HG03196 (cell line): ENCODE measurements at regions not wholly inside any gene's neighbourhood (a gene's known extent, or its start where the extent isn't known, plus 50 kb on each side); places are given as distances from the start of the nearest gene placed in this dataset.
"Not testable (repeated sequence)": the region's sequence is repeated elsewhere in the genome, so short reads cannot be mapped to it uniquely, and the experiment has no call there.

ENCODE experiments used
- ATAC-seq: cut with Tn5 transposase; IDR thresholded peaks from one replicate; pipeline ENCODE4 v1.9.1; 2021; ENCODE audit not compliant: unreplicated experiment

DNA sequence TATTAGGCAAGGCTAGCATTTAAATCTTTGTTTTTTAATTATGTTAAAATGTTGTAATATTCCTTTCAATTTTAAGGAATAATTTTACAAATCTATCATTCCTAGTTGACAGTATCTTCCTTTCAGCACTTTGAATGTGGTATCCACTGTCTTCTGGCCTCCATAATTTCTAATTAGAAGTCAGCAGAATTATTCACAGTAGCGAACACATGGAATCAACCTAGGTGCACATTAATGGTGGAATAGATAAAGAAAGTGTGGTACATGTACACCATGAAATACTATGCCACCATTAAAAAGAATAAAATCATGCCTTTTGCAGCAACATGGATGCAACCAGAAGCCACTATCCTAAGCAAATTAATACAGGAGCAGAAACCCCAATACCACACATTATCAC is 1887.8 kb downstream of the PCDH7 start:
- no peak for ATAC-seq

GRCh38 chr4:32624943-32625603 is 1904.9 kb downstream of the PCDH7 start:
- ATAC-seq = no peak

DNA sequence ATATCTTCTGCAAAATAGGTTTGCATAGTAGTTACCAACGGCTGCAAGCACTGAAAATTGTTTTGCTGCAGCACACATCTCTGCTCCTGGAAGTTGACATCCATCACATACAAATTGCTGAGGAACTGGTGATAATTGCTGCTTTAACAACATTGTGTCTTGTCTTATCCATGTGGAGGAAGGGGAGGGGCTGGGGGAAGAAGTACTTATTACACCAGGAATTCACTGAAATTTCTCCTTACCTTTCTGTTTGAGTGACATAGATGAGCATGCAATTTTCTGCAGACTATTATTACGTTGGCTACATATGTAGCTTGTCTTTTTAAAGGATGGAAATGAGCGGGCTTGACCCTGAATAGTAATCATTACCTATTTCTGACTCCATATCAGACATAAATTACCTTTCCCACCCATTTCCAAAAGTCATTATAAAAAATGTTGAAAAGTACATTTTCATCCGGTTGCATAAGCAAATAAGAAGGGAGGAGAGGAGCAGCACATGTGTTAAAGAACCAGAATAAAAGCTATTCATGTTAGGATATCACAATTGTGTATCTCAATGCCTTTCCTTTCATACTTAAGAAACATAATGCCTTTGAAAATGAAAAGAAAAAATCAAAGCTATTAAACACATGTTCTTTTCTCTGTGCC is 1905.6 kb downstream of the PCDH7 start:
- ATAC-seq = no peak

DNA sequence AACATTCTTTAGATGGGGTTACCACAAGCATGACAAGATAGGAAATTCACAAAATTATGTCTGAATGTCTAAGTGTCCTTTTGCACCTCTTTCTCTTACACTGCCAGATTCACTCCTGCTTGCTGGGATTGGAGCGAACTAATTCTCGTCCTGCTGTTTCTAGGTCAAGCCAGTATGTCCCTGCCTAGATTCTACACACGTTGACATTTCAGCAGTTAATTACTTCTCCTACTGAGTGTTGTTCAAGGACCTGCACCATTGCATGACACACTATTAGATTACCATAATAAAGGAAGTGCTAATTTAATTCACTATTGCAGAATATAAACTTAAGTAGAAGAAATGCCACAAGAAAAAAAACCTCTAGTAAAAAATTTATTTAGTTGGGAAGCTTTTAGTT is 1911.7 kb downstream of the PCDH7 start:
- no peak for ATAC-seq

- ATAC-seq = no peak
Observed at GRCh38 chr4:32633421-32633820, 1913.3 kb downstream of the PCDH7 start.

- ATAC-seq = no peak
Observed at GRCh38 chr4:32645653-32646052, 1925.5 kb downstream of the PCDH7 start.

DNA sequence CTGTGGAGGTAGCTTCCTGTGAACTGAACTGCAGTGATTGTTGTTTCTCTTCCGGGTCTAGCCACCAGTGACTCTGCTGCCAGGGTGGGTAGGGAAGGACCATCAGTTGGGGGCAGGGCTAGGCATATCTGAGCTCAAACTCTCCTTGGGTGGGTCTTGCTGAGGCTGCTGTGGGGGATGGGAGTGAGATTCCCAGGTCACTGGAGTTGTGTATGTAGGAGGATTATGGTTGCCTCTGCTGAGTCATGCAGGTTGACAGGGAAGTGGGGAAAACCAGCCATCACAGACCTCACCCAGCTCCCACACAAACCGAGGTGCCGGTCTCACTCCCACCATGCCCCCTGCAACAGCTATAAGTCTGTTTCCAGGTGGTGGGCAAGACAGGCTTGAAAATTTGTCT is 1937.8 kb downstream of the PCDH7 start:
- ATAC-seq = no peak

DNA sequence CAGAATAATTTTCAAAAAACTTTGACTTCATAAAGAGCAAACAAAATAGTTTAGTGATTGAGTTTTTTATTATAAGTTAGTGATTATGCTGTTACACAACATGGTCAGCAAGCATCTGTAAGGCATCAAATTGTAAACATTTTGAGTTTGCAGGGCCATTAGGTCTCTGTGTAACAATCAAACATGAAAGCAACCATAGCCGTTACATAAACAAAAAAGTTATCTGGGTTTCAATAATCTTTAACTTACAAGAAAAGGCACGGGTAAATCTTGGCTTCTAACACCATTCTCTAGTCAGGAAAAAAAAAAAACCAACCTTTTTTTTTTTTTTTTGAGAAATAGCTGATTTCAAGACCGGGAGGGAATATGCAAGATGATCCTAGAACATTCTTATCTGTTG is 1941.1 kb downstream of the PCDH7 start:
- ATAC-seq = no peak

DNA sequence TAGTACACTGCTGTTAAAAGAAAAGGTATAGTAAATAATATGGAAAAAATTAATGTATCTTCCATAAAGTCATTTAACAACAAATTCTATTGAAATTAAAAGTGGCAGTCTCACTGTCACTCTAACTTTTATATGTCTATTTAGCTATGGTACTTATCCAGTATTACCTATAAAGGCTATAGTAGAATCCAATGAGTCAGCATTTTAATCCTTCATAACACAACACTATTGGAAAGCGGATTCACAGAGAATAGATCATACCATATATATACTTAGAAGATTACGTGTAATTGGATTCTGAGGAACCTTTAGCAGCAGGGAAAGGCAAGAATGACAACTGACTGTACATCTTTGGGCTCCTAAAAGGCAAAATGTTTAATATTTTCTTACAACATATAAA is 1942.6 kb downstream of the PCDH7 start:
- no peak for ATAC-seq

- ATAC-seq = no peak
Observed at GRCh38 chr4:32672359-32672758, 1952.2 kb downstream of the PCDH7 start.

DNA sequence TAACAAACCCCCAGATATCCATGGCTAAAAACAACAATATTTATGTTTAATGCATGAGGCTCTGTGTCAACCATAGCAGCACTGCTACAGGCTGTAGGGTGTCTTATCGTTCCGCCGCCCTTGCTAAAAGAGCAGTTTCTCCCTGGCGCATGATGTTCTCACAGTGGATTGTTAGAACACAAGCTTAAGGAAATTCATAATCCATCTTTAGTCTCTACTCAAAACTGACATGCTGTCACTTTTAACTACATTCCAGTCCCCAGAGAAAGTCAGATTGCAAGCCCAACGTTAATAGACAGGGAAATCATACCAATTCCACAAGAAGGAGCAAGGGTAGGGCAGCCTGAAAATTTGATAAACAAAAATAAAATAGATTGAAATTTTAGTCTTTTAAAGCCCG is 1960.8 kb downstream of the PCDH7 start:
- ATAC-seq = no peak

GRCh38 chr4:32684160-32684559 is 1964.0 kb downstream of the PCDH7 start:
- no peak for ATAC-seq

GRCh38 chr4:32686123-32686522 is 1966.0 kb downstream of the PCDH7 start:
- ATAC-seq = no peak

GRCh38 chr4:32689518-32689917 is 1969.3 kb downstream of the PCDH7 start:
- no peak for ATAC-seq

GRCh38 chr4:32697281-32697814 is 1977.2 kb downstream of the PCDH7 start:
- ATAC-seq = no peak

- ATAC-seq = no peak
Observed at GRCh38 chr4:32700838-32701237, 1980.7 kb downstream of the PCDH7 start.

DNA sequence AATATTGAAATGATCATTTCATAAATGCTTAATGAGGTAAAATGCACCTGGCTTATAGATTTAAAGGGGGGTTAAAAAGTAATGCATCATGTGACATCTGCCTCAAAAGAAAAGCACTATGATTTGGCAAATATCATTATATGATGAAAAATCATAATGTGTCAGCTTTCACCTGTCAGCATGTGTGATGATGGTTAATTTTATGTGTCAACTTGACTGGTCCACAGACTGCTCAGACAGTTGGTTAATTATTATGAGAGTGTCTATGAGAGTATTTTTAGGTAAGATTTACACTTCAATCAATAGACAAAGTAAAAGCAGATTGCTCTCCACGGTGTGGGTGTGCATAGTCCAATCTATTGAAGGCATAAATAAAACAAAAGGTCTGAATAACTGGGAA is 1986.7 kb downstream of the PCDH7 start:
- no peak for ATAC-seq

GRCh38 chr4:32716090-32716620 is 1996.0 kb downstream of the PCDH7 start:
- ATAC-seq = not testable (repeated sequence)

GRCh38 chr4:32735856-32736590 is 2015.9 kb downstream of the PCDH7 start:
- no peak for ATAC-seq

DNA sequence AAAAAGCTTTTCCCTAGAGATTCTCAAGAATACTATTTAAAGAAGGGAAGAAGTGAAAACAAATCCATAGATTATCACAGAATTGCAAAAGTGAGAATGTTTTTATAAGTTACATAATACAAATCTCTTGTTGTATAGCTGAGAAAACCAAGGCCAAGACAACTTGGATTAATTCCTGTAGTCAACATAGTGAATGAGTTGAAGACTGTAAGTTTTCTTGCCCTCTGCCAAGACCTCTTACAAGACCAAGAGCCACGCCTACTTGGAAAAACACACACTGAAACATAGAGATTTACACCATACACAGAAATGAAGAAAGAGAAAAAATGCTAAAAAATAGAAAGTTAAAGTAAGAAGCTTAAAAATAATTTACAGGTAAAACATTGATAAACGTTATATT is 2024.0 kb downstream of the PCDH7 start:
- ATAC-seq = no peak

- ATAC-seq = no peak
Observed at GRCh38 chr4:32745351-32745750, 2025.2 kb downstream of the PCDH7 start.

DNA sequence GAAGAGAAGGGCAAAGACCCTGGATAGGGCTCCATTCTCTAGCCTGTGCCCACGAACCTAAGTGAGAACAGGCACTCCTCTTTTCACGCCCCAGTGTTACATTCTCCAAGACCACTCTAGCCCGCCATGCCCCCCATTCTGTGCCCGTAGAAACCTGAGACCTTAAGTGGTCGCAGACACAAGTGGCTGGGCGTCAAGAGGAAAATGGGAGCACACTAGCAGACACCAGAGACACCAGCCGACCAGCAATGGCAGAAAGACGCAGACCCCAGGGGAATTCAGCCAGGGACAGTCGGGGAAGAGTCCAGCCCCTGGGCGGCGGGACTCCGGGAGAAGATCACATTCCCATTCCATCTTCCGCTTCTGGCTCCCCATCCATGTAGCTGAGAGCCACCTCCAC is 2027.9 kb downstream of the PCDH7 start:
- no peak for ATAC-seq
